ENCODE measurements at regions not wholly inside any gene's neighbourhood (a gene's known extent, or its start where the extent isn't known, plus 50 kb on each side); places are given as distances from the start of the nearest gene placed in this dataset.

- no peak for TF ChIP-seq CTCF (IDR thresholded peaks at IDR 0.05)
- TF ChIP-seq POLR2A (IDR thresholded peaks at IDR 0.05), result no peak
Measured at GRCh38 chr7:119343289-119343688, 929.7 kb upstream of the KCND2 start.
